ENCODE measurements at regions not wholly inside any gene's neighbourhood (a gene's known extent, or its start where the extent isn't known, plus 50 kb on each side); places are given as distances from the start of the nearest gene placed in this dataset.
A peak's percentile ranks its signal among the peaks of the same experiment; 100 is the strongest.

DNA sequence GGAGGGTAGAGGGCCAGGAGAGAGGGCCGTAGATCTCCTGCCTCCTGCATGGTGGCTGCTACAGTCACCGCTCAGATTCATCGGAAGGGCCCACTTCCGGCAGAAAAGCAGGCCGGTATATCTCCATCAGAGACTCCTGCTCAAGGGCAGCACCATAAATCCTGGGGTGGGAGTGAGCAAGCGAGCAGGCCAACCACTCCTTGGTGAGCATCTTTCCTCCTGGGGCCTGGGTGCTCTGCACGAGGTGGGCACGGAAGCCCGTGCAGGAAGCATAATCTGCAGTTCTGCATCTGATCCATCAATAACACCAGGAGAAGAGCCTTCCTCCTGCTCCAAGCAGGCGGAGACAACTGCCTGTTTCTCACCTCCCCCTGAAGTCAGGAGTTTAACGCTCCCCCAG lies 57.4 kb upstream of the TMEM132E start:
- Histone ChIP-seq H3K36me3 (ENCODE audit: control insufficient read depth in 2 of 3, insufficient read depth in 3 of 3, low read length in 3 of 3) (no peaks in the 10 kb centered on the region), H3K9ac (ENCODE audit: low read length in 3 of 3) (no peak overlapping the region), H3K27me3 (ENCODE audit: control insufficient read depth, insufficient read depth, low read length) (no peaks in the 10 kb centered on the region), H3K4me3 (ENCODE audit: low read length in 3 of 3) (no peak overlapping the region), H3K4me1 (ENCODE audit: control insufficient read depth in 2 of 3, insufficient read depth in 2 of 3, low read depth in 1 of 3, low read length in 3 of 3) (no peaks in the 10 kb centered on the region), H3K27ac (ENCODE audit: low read depth in 2 of 2, low read length in 2 of 2) (no peak overlapping the region), H3K9me3 (ENCODE audit: control insufficient read depth in 2 of 3, insufficient read depth in 1 of 3, low read length in 3 of 3) (no peaks in the 10 kb centered on the region)
- no peak for FAIRE-seq
- intact Hi-C loops (cut with DNase I): no loop called here
- TF ChIP-seq, protein P1, sequence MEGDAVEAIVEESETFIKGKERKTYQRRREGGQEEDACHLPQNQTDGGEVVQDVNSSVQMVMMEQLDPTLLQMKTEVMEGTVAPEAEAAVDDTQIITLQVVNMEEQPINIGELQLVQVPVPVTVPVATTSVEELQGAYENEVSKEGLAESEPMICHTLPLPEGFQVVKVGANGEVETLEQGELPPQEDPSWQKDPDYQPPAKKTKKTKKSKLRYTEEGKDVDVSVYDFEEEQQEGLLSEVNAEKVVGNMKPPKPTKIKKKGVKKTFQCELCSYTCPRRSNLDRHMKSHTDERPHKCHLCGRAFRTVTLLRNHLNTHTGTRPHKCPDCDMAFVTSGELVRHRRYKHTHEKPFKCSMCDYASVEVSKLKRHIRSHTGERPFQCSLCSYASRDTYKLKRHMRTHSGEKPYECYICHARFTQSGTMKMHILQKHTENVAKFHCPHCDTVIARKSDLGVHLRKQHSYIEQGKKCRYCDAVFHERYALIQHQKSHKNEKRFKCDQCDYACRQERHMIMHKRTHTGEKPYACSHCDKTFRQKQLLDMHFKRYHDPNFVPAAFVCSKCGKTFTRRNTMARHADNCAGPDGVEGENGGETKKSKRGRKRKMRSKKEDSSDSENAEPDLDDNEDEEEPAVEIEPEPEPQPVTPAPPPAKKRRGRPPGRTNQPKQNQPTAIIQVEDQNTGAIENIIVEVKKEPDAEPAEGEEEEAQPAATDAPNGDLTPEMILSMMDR (IDR thresholded peaks at IDR 0.05; ENCODE audit: borderline replicate concordance, extremely low read depth, insufficient read depth): no peak
- no peak for DNase-seq

DNA sequence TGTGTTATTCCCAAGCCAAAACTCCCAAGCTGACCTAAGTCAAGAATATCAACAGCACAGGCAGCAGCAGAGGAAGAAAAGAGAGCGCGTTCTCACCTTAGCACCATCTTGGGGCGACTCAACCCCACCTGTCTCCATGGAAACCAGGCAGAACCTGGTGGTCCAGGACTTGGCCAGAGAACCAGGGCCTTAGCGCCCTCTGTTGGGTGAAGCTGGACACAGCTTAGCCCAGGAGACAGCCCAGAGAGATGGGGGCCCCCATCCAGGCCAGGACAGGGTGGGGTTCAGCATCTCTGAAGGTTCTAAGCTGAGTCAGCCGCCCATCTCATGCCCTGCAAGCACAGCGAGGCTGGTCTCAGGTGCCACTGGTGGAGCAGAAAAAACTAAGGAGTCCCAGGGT lies 60.1 kb upstream of the TMEM132E start:
- intact Hi-C loops (cut with DNase I): no loop called here
- Histone ChIP-seq H3K4me1 (ENCODE audit: control insufficient read depth in 2 of 3, insufficient read depth in 2 of 3, low read depth in 1 of 3, low read length in 3 of 3) (no peaks in the 10 kb centered on the region), H3K9ac (ENCODE audit: low read length in 3 of 3) (no peak overlapping the region), H3K4me3 (ENCODE audit: low read length in 3 of 3) (no peak overlapping the region), H3K27ac (ENCODE audit: low read depth in 2 of 2, low read length in 2 of 2) (no peak overlapping the region), H3K36me3 (ENCODE audit: control insufficient read depth in 2 of 3, insufficient read depth in 3 of 3, low read length in 3 of 3) (no peaks in the 10 kb centered on the region), H3K9me3 (ENCODE audit: control insufficient read depth in 2 of 3, insufficient read depth in 1 of 3, low read length in 3 of 3) (no peaks in the 10 kb centered on the region), H3K27me3 (ENCODE audit: control insufficient read depth, insufficient read depth, low read length) (no peaks in the 10 kb centered on the region)
- DNase-seq: no peak
- TF ChIP-seq, protein P1 (IDR thresholded peaks at IDR 0.05; ENCODE audit: borderline replicate concordance, extremely low read depth, insufficient read depth): peak; percentile 30
- FAIRE-seq: no peak

GRCh38 chr17:34517406-34517805 lies 62.0 kb upstream of the TMEM132E start:
- TF ChIP-seq, protein P1 (IDR thresholded peaks at IDR 0.05; ENCODE audit: borderline replicate concordance, extremely low read depth, insufficient read depth): no peak
- H3K27me3 ChIP-seq (ENCODE audit: control insufficient read depth, insufficient read depth, low read length): no peaks in the 10 kb centered on the region

DNA sequence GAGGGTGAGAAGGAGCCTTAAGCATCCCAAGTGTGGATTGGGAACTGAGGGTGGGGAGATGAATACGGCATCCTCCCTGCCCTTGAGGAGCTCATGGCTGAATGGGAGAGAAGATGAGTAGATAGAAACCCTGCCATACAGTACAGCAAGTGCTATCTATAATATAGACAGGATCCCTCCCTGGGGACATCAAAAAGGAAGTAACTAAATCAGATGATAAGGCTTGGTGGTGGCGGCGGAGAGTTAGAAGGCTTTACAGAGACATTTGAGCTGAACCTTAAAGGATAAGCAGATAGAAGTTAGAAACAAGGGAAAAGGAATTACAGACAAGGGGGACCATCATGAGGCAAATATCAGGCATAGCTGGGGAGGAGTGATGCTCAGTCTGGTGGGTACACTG lies 67.5 kb upstream of the TMEM132E start:
- H3K27ac ChIP-seq (ENCODE audit: low read depth in 2 of 2, low read length in 2 of 2): no peak overlapping the region
- H3K36me3 ChIP-seq (ENCODE audit: control insufficient read depth in 2 of 3, insufficient read depth in 3 of 3, low read length in 3 of 3): no peaks in the 10 kb centered on the region
- no peaks in the 10 kb centered on the region for H3K4me1 ChIP-seq (ENCODE audit: control insufficient read depth in 2 of 3, insufficient read depth in 2 of 3, low read depth in 1 of 3, low read length in 3 of 3)
- intact Hi-C loops (cut with DNase I): no loop called here
- H3K27me3 ChIP-seq (ENCODE audit: control insufficient read depth, insufficient read depth, low read length): no peaks in the 10 kb centered on the region
- TF ChIP-seq, protein P1 (IDR thresholded peaks at IDR 0.05; ENCODE audit: borderline replicate concordance, extremely low read depth, insufficient read depth): no peak
- no peak overlapping the region for H3K4me3 ChIP-seq (ENCODE audit: low read length in 3 of 3)
- H3K9me3 ChIP-seq (ENCODE audit: control insufficient read depth in 2 of 3, insufficient read depth in 1 of 3, low read length in 3 of 3): no peaks in the 10 kb centered on the region
- no peak for DNase-seq
- no peak for FAIRE-seq
- H3K9ac ChIP-seq (ENCODE audit: low read length in 3 of 3): no peak overlapping the region

More at GRCh38 chr17:34517406-34517805, 62.0 kb upstream of the TMEM132E start:
- no peaks in the 10 kb centered on the region for H3K9me3 ChIP-seq (ENCODE audit: control insufficient read depth in 2 of 3, insufficient read depth in 1 of 3, low read length in 3 of 3)
- H3K36me3 ChIP-seq (ENCODE audit: control insufficient read depth in 2 of 3, insufficient read depth in 3 of 3, low read length in 3 of 3): no peaks in the 10 kb centered on the region
- no peak for DNase-seq
- H3K4me3 ChIP-seq (ENCODE audit: low read length in 3 of 3): no peak overlapping the region
- H3K27ac ChIP-seq (ENCODE audit: low read depth in 2 of 2, low read length in 2 of 2): no peak overlapping the region
- intact Hi-C loops (cut with DNase I): no loop called here
- FAIRE-seq: no peak
- H3K4me1 ChIP-seq (ENCODE audit: control insufficient read depth in 2 of 3, insufficient read depth in 2 of 3, low read depth in 1 of 3, low read length in 3 of 3): no peaks in the 10 kb centered on the region
- H3K9ac ChIP-seq (ENCODE audit: low read length in 3 of 3): no peak overlapping the region
